Astrocyte (in vitro differentiated cells and primary cell): ENCODE measurements at regions not wholly inside any gene's neighbourhood (a gene's known extent, or its start where the extent isn't known, plus 50 kb on each side); places are given as distances from the start of the nearest gene placed in this dataset.

ENCODE experiments used
- DNase-seq: peaks from one replicate; pipeline ENCODE4 v3.0.0-alpha.2; 2010; ENCODE audit warnings: low read depth
- FAIRE-seq: peaks from 2 replicates; lab custom pipeline; 2011; peaks lifted over from hg19 to GRCh38; lab: Jason Lieb, UNC
- H2AFZ ChIP-seq: 2 replicates; pipeline ENCODE4 v1.6.0; 2012; ENCODE audit warnings: low read depth, low read length, inconsistent platforms
- H3K27ac ChIP-seq: 2 replicates; pipeline ENCODE4 v1.5.1; 2011; ENCODE audit warnings: low read depth, low read length, inconsistent platforms
- H3K27me3 ChIP-seq: 2 replicates; pipeline ENCODE4 v1.6.0; 2011; ENCODE audit warnings: low read length, inconsistent platforms; ENCODE audit not compliant: insufficient read depth
- H3K36me3 ChIP-seq: 2 replicates; pipeline ENCODE4 v1.5.1; 2011; ENCODE audit warnings: low read length, inconsistent platforms; ENCODE audit not compliant: insufficient read depth
- H3K4me1 ChIP-seq: 2 replicates; pipeline ENCODE4 v1.5.1; 2011; ENCODE audit warnings: low read length, inconsistent platforms; ENCODE audit not compliant: insufficient read depth
- H3K4me2 ChIP-seq: 2 replicates; pipeline ENCODE4 v1.6.0; 2012; ENCODE audit warnings: low read length, inconsistent platforms
- H3K4me3 ChIP-seq: 2 replicates; pipeline ENCODE4 v1.5.1; 2011; ENCODE audit warnings: low read depth, mild to moderate bottlenecking, low read length, inconsistent platforms; ENCODE audit not compliant: insufficient read depth
- H3K79me2 ChIP-seq: 2 replicates; pipeline ENCODE4 v1.6.0; 2012; ENCODE audit warnings: mild to moderate bottlenecking, low read length, inconsistent platforms; ENCODE audit not compliant: insufficient read depth
- H3K9ac ChIP-seq: 2 replicates; pipeline ENCODE4 v1.6.0; 2012; ENCODE audit warnings: mild to moderate bottlenecking, low read length, inconsistent platforms
- H3K9me3 ChIP-seq: 2 replicates; pipeline ENCODE4 v1.5.1; 2012; ENCODE audit warnings: low read depth, mild to moderate bottlenecking, low read length, inconsistent platforms; ENCODE audit not compliant: insufficient read depth
- H4K20me1 ChIP-seq: 2 replicates; pipeline ENCODE4 v1.6.0; 2012; ENCODE audit warnings: low read length, inconsistent platforms; ENCODE audit not compliant: insufficient read depth
- H3K27ac Mint-ChIP-seq: one replicate; pipeline ENCODE4 v1.8.0; 2021; ENCODE audit warnings: mild to moderate bottlenecking, mixed read lengths; ENCODE audit not compliant: unreplicated experiment
- H3K27me3 Mint-ChIP-seq: one replicate; pipeline ENCODE4 v1.8.0; 2021; ENCODE audit warnings: low read depth, mixed read lengths; ENCODE audit not compliant: unreplicated experiment
- H3K36me3 Mint-ChIP-seq: one replicate; pipeline ENCODE4 v1.8.0; 2021; ENCODE audit warnings: low read depth, mixed read lengths; ENCODE audit not compliant: unreplicated experiment
- H3K4me1 Mint-ChIP-seq: one replicate; pipeline ENCODE4 v1.8.0; 2021; ENCODE audit warnings: low read depth, mixed read lengths; ENCODE audit not compliant: unreplicated experiment
- H3K4me3 Mint-ChIP-seq: one replicate; pipeline ENCODE4 v1.8.0; 2021; ENCODE audit warnings: mild to moderate bottlenecking, moderate library complexity, mixed read lengths; ENCODE audit not compliant: unreplicated experiment
- H3K9me3 Mint-ChIP-seq: one replicate; pipeline ENCODE4 v1.8.0; 2021; ENCODE audit warnings: mild to moderate bottlenecking, mixed read lengths; ENCODE audit not compliant: unreplicated experiment
- EZH2 ChIP-seq: IDR thresholded peaks from 2 replicates; pipeline ENCODE4 v1.6.1; 2012; ENCODE audit warnings: mild to moderate bottlenecking, low read length, inconsistent platforms; ENCODE audit not compliant: insufficient read depth
- TF ChIP-seq, protein P1 (sequence below): IDR thresholded peaks from 2 replicates; pipeline ENCODE4 v1.5.1; 2011; ENCODE audit warnings: low read depth, mild to moderate bottlenecking, inconsistent platforms, low read length, moderate library complexity; ENCODE audit not compliant: insufficient read depth

DNA sequence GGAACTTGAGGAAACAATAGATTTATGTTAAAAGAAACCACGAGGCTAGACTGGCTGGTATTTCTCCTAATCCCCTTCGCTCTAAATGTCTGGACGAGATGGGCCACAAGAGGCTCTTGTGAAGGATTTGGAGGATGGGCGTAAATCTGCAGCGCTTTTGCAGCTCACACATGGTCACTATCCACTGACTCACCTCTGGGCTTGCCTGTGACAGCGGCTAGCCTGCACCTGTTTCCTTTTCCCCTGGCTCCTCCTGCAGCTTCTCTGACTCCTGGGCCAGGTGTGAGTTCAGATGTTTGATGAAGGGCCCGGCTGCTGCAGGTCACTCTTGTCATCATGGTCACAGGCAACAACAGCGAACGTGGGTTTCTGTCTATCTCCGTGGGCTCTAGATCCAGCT is 629.4 kb downstream of the CBLN4 start:
- DNase-seq, result no peak
- Histone ChIP-seq H3K27ac (no peak overlapping the region), H3K27me3 (no peaks in the 10 kb centered on the region), H3K4me2 (no peak overlapping the region), H3K36me3 (no peaks in the 10 kb centered on the region), H2AFZ (no peak overlapping the region), H3K4me1 (no peaks in the 10 kb centered on the region), H3K4me3 (no peak overlapping the region), H3K9me3 (no peaks in the 10 kb centered on the region), H3K79me2 (no peaks in the 10 kb centered on the region), H4K20me1 (no peaks in the 10 kb centered on the region), H3K9ac (no peak overlapping the region)
- FAIRE-seq, result no peak
- H3K27me3 Mint-ChIP-seq, result no peaks in the 10 kb centered on the region
- peaks cover 5% of the 10 kb centered on the region for H3K9me3 Mint-ChIP-seq
- no peak overlapping the region for H3K4me3 Mint-ChIP-seq
- no peaks in the 10 kb centered on the region for H3K36me3 Mint-ChIP-seq
- no peaks in the 10 kb centered on the region for H3K4me1 Mint-ChIP-seq
- no peak overlapping the region for H3K27ac Mint-ChIP-seq
- no peak for TF ChIP-seq EZH2
- TF ChIP-seq, protein P1, sequence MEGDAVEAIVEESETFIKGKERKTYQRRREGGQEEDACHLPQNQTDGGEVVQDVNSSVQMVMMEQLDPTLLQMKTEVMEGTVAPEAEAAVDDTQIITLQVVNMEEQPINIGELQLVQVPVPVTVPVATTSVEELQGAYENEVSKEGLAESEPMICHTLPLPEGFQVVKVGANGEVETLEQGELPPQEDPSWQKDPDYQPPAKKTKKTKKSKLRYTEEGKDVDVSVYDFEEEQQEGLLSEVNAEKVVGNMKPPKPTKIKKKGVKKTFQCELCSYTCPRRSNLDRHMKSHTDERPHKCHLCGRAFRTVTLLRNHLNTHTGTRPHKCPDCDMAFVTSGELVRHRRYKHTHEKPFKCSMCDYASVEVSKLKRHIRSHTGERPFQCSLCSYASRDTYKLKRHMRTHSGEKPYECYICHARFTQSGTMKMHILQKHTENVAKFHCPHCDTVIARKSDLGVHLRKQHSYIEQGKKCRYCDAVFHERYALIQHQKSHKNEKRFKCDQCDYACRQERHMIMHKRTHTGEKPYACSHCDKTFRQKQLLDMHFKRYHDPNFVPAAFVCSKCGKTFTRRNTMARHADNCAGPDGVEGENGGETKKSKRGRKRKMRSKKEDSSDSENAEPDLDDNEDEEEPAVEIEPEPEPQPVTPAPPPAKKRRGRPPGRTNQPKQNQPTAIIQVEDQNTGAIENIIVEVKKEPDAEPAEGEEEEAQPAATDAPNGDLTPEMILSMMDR, result no peak

DNA sequence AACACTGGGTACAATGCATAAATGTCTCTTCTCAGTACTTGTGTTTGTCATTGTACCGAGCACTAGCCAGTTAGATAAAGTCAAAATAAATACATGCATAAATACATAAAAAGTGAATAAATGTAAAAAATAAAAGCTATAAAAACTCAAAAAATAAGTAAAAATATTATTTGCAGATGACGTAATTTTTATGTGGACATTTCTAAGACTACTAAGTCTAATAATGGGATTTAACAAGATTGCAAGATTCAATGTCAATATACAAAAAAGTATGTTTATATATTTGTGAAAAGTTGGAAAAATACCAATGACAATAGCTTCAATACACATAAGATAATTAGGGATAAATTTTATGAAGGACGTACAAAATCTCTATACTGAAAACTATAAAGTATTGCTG is 639.6 kb downstream of the CBLN4 start:
- no peak for FAIRE-seq
- Histone ChIP-seq H3K27me3 (no peaks in the 10 kb centered on the region), H4K20me1 (no peaks in the 10 kb centered on the region), H2AFZ (no peak overlapping the region), H3K9me3 (no peaks in the 10 kb centered on the region), H3K36me3 (no peaks in the 10 kb centered on the region), H3K9ac (no peak overlapping the region), H3K4me3 (no peak overlapping the region), H3K4me1 (no peaks in the 10 kb centered on the region), H3K4me2 (no peak overlapping the region), H3K79me2 (no peaks in the 10 kb centered on the region), H3K27ac (no peak overlapping the region)
- TF ChIP-seq, protein P1, result no peak
- Mint-ChIP-seq H3K27me3 (no peaks in the 10 kb centered on the region), H3K4me1 (no peaks in the 10 kb centered on the region), H3K27ac (no peak overlapping the region), H3K4me3 (no peak overlapping the region), H3K36me3 (no peaks in the 10 kb centered on the region), H3K9me3 (no peaks in the 10 kb centered on the region)
- DNase-seq, result no peak

GRCh38 chr20:55360895-55361294 is 644.4 kb downstream of the CBLN4 start:
- H3K4me3 ChIP-seq, result no peak overlapping the region
- no peak overlapping the region for H3K27ac Mint-ChIP-seq
- DNase-seq (no peak), FAIRE-seq (no peak)
- H3K79me2 ChIP-seq, result no peaks in the 10 kb centered on the region
- H3K4me2 ChIP-seq, result no peak overlapping the region
- TF ChIP-seq, protein P1, result no peak
- TF ChIP-seq EZH2, result no peak
- peaks cover 2% of the 10 kb centered on the region for H3K9me3 Mint-ChIP-seq
- no peak overlapping the region for H2AFZ ChIP-seq
- H3K36me3 Mint-ChIP-seq, result no peaks in the 10 kb centered on the region
- no peaks in the 10 kb centered on the region for H3K9me3 ChIP-seq
- H3K4me1 Mint-ChIP-seq, result no peaks in the 10 kb centered on the region
- H4K20me1 ChIP-seq, result no peaks in the 10 kb centered on the region
- H3K36me3 ChIP-seq, result no peaks in the 10 kb centered on the region
- H3K27ac ChIP-seq, result no peak overlapping the region
- no peak overlapping the region for H3K4me3 Mint-ChIP-seq
- H3K9ac ChIP-seq, result no peak overlapping the region
- H3K4me1 ChIP-seq, result no peaks in the 10 kb centered on the region
- no peaks in the 10 kb centered on the region for H3K27me3 ChIP-seq
- H3K27me3 Mint-ChIP-seq, result no peaks in the 10 kb centered on the region
